K562 (cell line): ENCODE measurements at regions not wholly inside any gene's neighbourhood (a gene's known extent, or its start where the extent isn't known, plus 50 kb on each side); places are given as distances from the start of the nearest gene placed in this dataset.

Experiments used
- FOXA3 ChIP-seq, 2 experiments: fragments of 450-650 bp in 1 of 2; sonication (generic) in 1 of 2; formaldehyde crosslinking; IDR thresholded peaks in 1 of 2; conservative IDR thresholded peaks in 1 of 2; 2 replicates each; pipeline versions ENCODE4 v1.4.0 to v1.8.0; 2020 to 2022; ENCODE audit warnings: mild to moderate bottlenecking in 2 of 2, missing genetic modification reagents in 1 of 2
- GTF2F1 ChIP-seq: IDR thresholded peaks from 2 replicates; pipeline ENCODE4 v1.6.1; 2011; ENCODE audit warnings: low read depth, low read length, improper control_type of control experiment
- HBP1 ChIP-seq: fragments of 450-650 bp; formaldehyde crosslinking; IDR thresholded peaks from 2 replicates; pipeline ENCODE4 v1.4.0; 2022; ENCODE audit warnings: missing genetic modification characterization
- JUND ChIP-seq, 2 experiments: IDR thresholded peaks; 2 replicates in 1 of 2; 3 replicates in 1 of 2; pipeline ENCODE4 v1.6.1; 2011; ENCODE audit warnings: borderline replicate concordance in 2 of 2, low read depth in 2 of 2, low read length in 2 of 2, improper control_type of control experiment in 1 of 2, missing biosample characterization in 1 of 2, missing genetic modification characterization in 1 of 2, missing genetic modification reagents in 1 of 2
- PHF21A ChIP-seq: fragments of 450-650 bp; IDR thresholded peaks from 2 replicates; pipeline ENCODE4 v1.6.1; 2017; ENCODE audit warnings: low read depth, borderline replicate concordance
- POLR2AphosphoS5 ChIP-seq: IDR thresholded peaks from 2 replicates; pipeline ENCODE4 v1.6.1; 2011; ENCODE audit warnings: mild to moderate bottlenecking, low read depth, low read length, moderate library complexity; ENCODE audit not compliant: control insufficient read depth, insufficient read depth
- SP1 ChIP-seq: sonication (generic); formaldehyde crosslinking; IDR thresholded peaks from 2 replicates; pipeline ENCODE4 v1.8.1; 2022; ENCODE audit warnings: mild to moderate bottlenecking, missing genetic modification reagents
- STAT5B ChIP-seq: fragments of 250-450 bp; sonication (Bioruptor Pico); IDR thresholded peaks from 2 replicates; pipeline ENCODE4 v1.8.0; 2021; ENCODE audit warnings: mild to moderate bottlenecking, inconsistent platforms
- TARDBP ChIP-seq: fragments of 450-650 bp; IDR thresholded peaks from 2 replicates; pipeline ENCODE4 v1.6.1; 2016
- USF1 ChIP-seq: sonication (generic); formaldehyde crosslinking; IDR thresholded peaks from 2 replicates; pipeline ENCODE4 v1.9.0; 2022; ENCODE audit warnings: mild to moderate bottlenecking, missing genetic modification reagents
- ZBTB12 ChIP-seq: fragments of 250-450 bp; sonication (Bioruptor Pico); IDR thresholded peaks from 2 replicates; pipeline ENCODE4 v1.4.0; 2020

- TF ChIP-seq SP1 (no peak), HBP1 (CRISPR knock-in tag) (no peak), POLR2AphosphoS5 (no peak), GTF2F1 (no peak), USF1 (CRISPR knock-in tag) (no peak), FOXA3 (CRISPR knock-in tag; conservative IDR thresholded peaks at IDR 0.05 in 1 of 2, IDR thresholded peaks at IDR 0.05 in 1 of 2) (no peak), ZBTB12 (CRISPR knock-in tag) (no peak), STAT5B (CRISPR knock-in tag) (no peak), PHF21A (no peak), TARDBP (no peak), JUND (IDR thresholded peaks at IDR 0.05; ENCODE audit: borderline replicate concordance, low read depth, low read length) (no peak), JUND (tag; IDR thresholded peaks at IDR 0.05; ENCODE audit: borderline replicate concordance, low read depth, low read length) (no peak)
These were observed 127.5 kb upstream of the RADX start for GRCh38 chrX:106484233-106484632.
